ENCODE measurements at regions not wholly inside any gene's neighbourhood (a gene's known extent, or its start where the extent isn't known, plus 50 kb on each side); places are given as distances from the start of the nearest gene placed in this dataset.

DNA sequence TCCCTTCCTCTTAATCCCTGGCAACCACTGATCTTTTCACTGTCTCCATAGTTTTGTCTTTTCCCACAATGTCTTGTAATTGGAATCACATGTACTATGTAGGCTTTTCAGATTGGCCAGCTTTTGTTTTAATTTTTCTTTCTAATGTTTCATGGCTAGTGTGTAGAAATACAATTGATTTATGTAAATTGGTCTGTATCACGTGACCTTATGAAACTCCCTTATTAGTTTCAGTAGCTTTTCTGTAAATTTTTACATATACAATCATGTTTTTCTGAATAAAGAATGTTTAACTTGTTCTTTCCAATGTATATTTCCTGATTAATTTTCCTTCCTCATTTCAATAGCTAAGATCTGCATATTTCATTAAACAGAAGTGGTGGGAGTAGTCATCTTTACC lies 319.3 kb downstream of the MDFIC start:
- Histone ChIP-seq H3K9me3 (ENCODE audit: control insufficient read depth, insufficient read depth, low read length) (no peaks in the 10 kb centered on the region), H3K27me3 (ENCODE audit: control insufficient read depth, insufficient read depth, low read length) (no peaks in the 10 kb centered on the region), H3K36me3 (ENCODE audit: control insufficient read depth, insufficient read depth, low read length) (no peaks in the 10 kb centered on the region), H3K4me1 (ENCODE audit: control insufficient read depth, insufficient read depth, low read length) (no peaks in the 10 kb centered on the region), H3K27ac (ENCODE audit: low read length) (no peak overlapping the region), H3K4me3 (ENCODE audit: low read length) (no peak overlapping the region)
- TF ChIP-seq CTCF (IDR thresholded peaks at IDR 0.05) = no peak
- WGBS (ENCODE audit: insufficient coverage) = no CpG with 5 or more reads among the region's 1 CpG
- ATAC-seq (no peak), DNase-seq (no peak)
- H3K36me3 Mint-ChIP-seq = no peaks in the 10 kb centered on the region
- intact Hi-C loops (cut with micrococcal nuclease) = no loop called here
- H3K4me3 Mint-ChIP-seq = no peak overlapping the region
- peaks cover 3% of the 10 kb centered on the region in 2 donors for H3K9me3 Mint-ChIP-seq
- peaks cover 0 to 6% of the 10 kb centered on the region in 2 donors for H3K27me3 Mint-ChIP-seq (ENCODE audit: low read depth in 2 of 2)
- H3K4me1 Mint-ChIP-seq = no peaks in the 10 kb centered on the region
- H3K27ac Mint-ChIP-seq = no peak overlapping the region

DNA sequence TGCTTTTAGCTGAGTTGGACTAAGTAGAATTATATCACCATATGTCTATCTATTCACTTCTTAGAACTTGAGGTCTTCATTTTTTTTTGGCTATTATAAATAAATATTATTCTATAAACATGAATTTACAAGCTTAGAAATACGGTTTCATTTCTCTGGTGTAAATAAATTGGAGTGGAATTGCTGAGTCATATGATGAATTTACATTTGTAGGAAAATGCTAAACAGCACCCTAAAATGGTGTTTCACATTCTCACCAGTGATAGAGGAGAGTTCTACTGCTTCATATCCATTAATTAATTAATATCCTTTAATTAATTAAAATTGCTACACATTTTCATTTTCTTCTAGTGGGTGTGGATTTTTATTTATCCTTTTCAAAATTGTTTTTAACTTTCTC lies 318.3 kb downstream of the MDFIC start:
- ATAC-seq = no peak
- no peak for TF ChIP-seq CTCF (IDR thresholded peaks at IDR 0.05)
- intact Hi-C loops (cut with micrococcal nuclease) = no loop called here
- H3K9me3 ChIP-seq (ENCODE audit: control insufficient read depth, insufficient read depth, low read length) = no peaks in the 10 kb centered on the region
- Mint-ChIP-seq H3K27me3 (ENCODE audit: low read depth in 2 of 2) (peaks cover 0 to 6% of the 10 kb centered on the region in 2 donors), H3K9me3 (peaks cover 3 to 5% of the 10 kb centered on the region in 2 donors), H3K4me1 (no peaks in the 10 kb centered on the region), H3K36me3 (no peaks in the 10 kb centered on the region), H3K27ac (no peak overlapping the region), H3K4me3 (no peak overlapping the region)
- H3K27ac ChIP-seq (ENCODE audit: low read length) = no peak overlapping the region
- no peaks in the 10 kb centered on the region for H3K4me1 ChIP-seq (ENCODE audit: control insufficient read depth, insufficient read depth, low read length)
- no peaks in the 10 kb centered on the region for H3K27me3 ChIP-seq (ENCODE audit: control insufficient read depth, insufficient read depth, low read length)
- DNase-seq = no peak
- H3K36me3 ChIP-seq (ENCODE audit: control insufficient read depth, insufficient read depth, low read length) = no peaks in the 10 kb centered on the region
- H3K4me3 ChIP-seq (ENCODE audit: low read length) = no peak overlapping the region
- WGBS (ENCODE audit: insufficient coverage) = 80% methylated on average over 1 of the region's 1 CpG

DNA sequence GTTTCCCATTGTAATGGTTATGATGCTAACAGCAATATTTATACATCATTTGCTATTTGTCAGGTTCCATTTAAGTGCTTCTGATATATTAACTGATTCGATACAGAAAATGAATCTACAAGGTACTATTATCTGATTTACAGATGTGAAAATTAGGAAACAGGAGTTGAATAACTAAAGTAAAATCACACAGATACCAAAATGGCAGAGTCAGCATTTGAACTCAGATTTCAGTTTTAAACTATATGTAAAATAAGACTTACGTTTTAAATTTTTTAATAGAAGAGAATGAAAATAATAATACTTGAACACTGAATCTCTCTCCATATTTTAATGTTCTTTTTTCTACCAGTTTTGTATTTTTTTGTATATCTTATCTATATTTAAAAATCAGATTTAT lies 313.2 kb downstream of the MDFIC start:
- peaks cover 2 to 6% of the 10 kb centered on the region in 2 donors for H3K27me3 Mint-ChIP-seq (ENCODE audit: low read depth in 2 of 2)
- no CpG with 5 or more reads among the region's 2 CpGs for WGBS (ENCODE audit: insufficient coverage)
- no peak overlapping the region for H3K4me3 ChIP-seq (ENCODE audit: low read length)
- peaks cover 5% of the 10 kb centered on the region for H3K27me3 ChIP-seq (ENCODE audit: control insufficient read depth, insufficient read depth, low read length)
- peaks cover under 1% of the 10 kb centered on the region for H3K4me1 ChIP-seq (ENCODE audit: control insufficient read depth, insufficient read depth, low read length)
- no peak overlapping the region for H3K27ac ChIP-seq (ENCODE audit: low read length)
- H3K4me1 Mint-ChIP-seq = no peaks in the 10 kb centered on the region
- H3K36me3 Mint-ChIP-seq = no peaks in the 10 kb centered on the region
- no peaks in the 10 kb centered on the region for H3K9me3 ChIP-seq (ENCODE audit: control insufficient read depth, insufficient read depth, low read length)
- H3K4me3 Mint-ChIP-seq = no peak overlapping the region
- DNase-seq (no peak), ATAC-seq (no peak)
- TF ChIP-seq CTCF (IDR thresholded peaks at IDR 0.05) = no peak
- H3K9me3 Mint-ChIP-seq = peaks cover 0 to 3% of the 10 kb centered on the region in 2 donors
- H3K36me3 ChIP-seq (ENCODE audit: control insufficient read depth, insufficient read depth, low read length) = no peaks in the 10 kb centered on the region
- no peak overlapping the region for H3K27ac Mint-ChIP-seq
- intact Hi-C loops (cut with micrococcal nuclease) = no loop called here

DNA sequence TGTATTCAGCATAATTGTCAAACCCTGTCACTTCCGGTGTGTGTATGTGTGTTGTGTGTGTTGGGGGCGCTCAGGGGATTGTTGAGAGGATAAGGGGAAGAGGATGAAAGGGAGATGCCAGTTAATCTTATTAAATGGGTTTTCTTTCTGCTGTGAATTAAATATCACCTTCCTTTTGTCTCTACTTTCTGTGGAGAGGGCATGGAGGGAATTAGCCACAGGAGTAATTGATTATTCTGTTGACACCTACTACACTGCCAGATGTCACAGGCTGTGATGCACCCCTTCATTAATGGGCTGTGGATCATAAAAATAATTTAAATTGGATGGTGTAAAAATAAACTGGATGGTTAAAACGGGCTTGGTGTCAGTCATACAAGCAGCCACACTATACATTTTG lies 311.9 kb downstream of the MDFIC start:
- Mint-ChIP-seq H3K27ac (no peak overlapping the region), H3K36me3 (no peaks in the 10 kb centered on the region), H3K4me3 (no peak overlapping the region), H3K27me3 (ENCODE audit: low read depth in 2 of 2) (peaks cover 2 to 6% of the 10 kb centered on the region in 2 donors), H3K9me3 (peaks cover 0 to 3% of the 10 kb centered on the region in 2 donors), H3K4me1 (no peaks in the 10 kb centered on the region)
- Histone ChIP-seq H3K4me1 (ENCODE audit: control insufficient read depth, insufficient read depth, low read length) (peaks cover 2% of the 10 kb centered on the region), H3K27ac (ENCODE audit: low read length) (no peak overlapping the region), H3K36me3 (ENCODE audit: control insufficient read depth, insufficient read depth, low read length) (no peaks in the 10 kb centered on the region), H3K27me3 (ENCODE audit: control insufficient read depth, insufficient read depth, low read length) (peaks cover 5% of the 10 kb centered on the region), H3K4me3 (ENCODE audit: low read length) (no peak overlapping the region), H3K9me3 (ENCODE audit: control insufficient read depth, insufficient read depth, low read length) (no peaks in the 10 kb centered on the region)
- intact Hi-C loops (cut with micrococcal nuclease) = no loop called here
- TF ChIP-seq CTCF (IDR thresholded peaks at IDR 0.05) = no peak
- no peak for DNase-seq
- 83% methylated on average over 3 of the region's 3 CpGs for WGBS (ENCODE audit: insufficient coverage)
- no peak for ATAC-seq

All from natural killer cell (primary cell).